HepG2 (cell line): ENCODE measurements at regions not wholly inside any gene's neighbourhood (a gene's known extent, or its start where the extent isn't known, plus 50 kb on each side); places are given as distances from the start of the nearest gene placed in this dataset.

Experiments used
- EP300 ChIP-seq, 3 experiments: sonication (generic) in 1 of 3; formaldehyde crosslinking in 1 of 3; IDR thresholded peaks; 2 replicates each; pipeline versions ENCODE4 v1.5.1 to v1.6.1; 2011 to 2020; ENCODE audit warnings: low read depth in 2 of 3, low read length in 2 of 3, borderline replicate concordance in 1 of 3, improper control_type of control experiment in 1 of 3, mild to moderate bottlenecking in 1 of 3, missing genetic modification reagents in 1 of 3, moderate library complexity in 1 of 3
- EZH2 ChIP-seq: conservative IDR thresholded peaks from 2 replicates; pipeline ENCODE4 v1.6.1; 2012; ENCODE audit warnings: mild to moderate bottlenecking, low read depth, low read length, moderate library complexity
- GABPA ChIP-seq, 2 experiments: IDR thresholded peaks; 2 replicates each; pipeline ENCODE4 v1.6.1; 2011 to 2016; ENCODE audit warnings: low read depth in 2 of 2, low read length in 1 of 2, missing biosample characterization in 1 of 2, missing genetic modification characterization in 1 of 2
- NCOA5 ChIP-seq: sonication (generic); formaldehyde crosslinking; IDR thresholded peaks from 2 replicates; pipeline ENCODE4 v1.4.0; 2020; ENCODE audit warnings: missing genetic modification reagents
- POLR2A ChIP-seq, 2 experiments: IDR thresholded peaks; 2 replicates each; pipeline ENCODE4 v1.6.1; 2011; ENCODE audit warnings: low read depth in 2 of 2, low read length in 2 of 2, mild to moderate bottlenecking in 1 of 2, moderate library complexity in 1 of 2; ENCODE audit not compliant: insufficient read depth in 1 of 2
- RNF2 ChIP-seq: fragments of 450-650 bp; conservative IDR thresholded peaks from 2 replicates; pipeline ENCODE4 v1.6.1; 2016; ENCODE audit warnings: low read depth
- SNAI1 ChIP-seq: sonication (generic); formaldehyde crosslinking; IDR thresholded peaks from 2 replicates; pipeline ENCODE4 v1.5.0; 2020; ENCODE audit warnings: mild to moderate bottlenecking, missing genetic modification reagents, borderline replicate concordance
- SSRP1 ChIP-seq: IDR thresholded peaks from 2 replicates; pipeline ENCODE4 v1.6.1; 2016; ENCODE audit warnings: control low read depth
- U2AF2 ChIP-seq: fragments of 200-400 bp; formaldehyde crosslinking; IDR thresholded peaks from 2 replicates; pipeline ENCODE4 v1.6.1; 2017; ENCODE audit warnings: low read depth, mild to moderate bottlenecking, low read length
- ZNF800 ChIP-seq: sonication (generic); formaldehyde crosslinking; IDR thresholded peaks from 2 replicates; pipeline ENCODE4 v1.4.0; 2020; ENCODE audit warnings: missing genetic modification reagents
- TF ChIP-seq, protein P1 (sequence below): sonication (generic); formaldehyde crosslinking; IDR thresholded peaks from 2 replicates; pipeline ENCODE4 v1.5.0; 2020; ENCODE audit warnings: mild to moderate bottlenecking, missing genetic modification reagents, moderate library complexity

- TF ChIP-seq EZH2, result no peak
- TF ChIP-seq, protein P1, sequence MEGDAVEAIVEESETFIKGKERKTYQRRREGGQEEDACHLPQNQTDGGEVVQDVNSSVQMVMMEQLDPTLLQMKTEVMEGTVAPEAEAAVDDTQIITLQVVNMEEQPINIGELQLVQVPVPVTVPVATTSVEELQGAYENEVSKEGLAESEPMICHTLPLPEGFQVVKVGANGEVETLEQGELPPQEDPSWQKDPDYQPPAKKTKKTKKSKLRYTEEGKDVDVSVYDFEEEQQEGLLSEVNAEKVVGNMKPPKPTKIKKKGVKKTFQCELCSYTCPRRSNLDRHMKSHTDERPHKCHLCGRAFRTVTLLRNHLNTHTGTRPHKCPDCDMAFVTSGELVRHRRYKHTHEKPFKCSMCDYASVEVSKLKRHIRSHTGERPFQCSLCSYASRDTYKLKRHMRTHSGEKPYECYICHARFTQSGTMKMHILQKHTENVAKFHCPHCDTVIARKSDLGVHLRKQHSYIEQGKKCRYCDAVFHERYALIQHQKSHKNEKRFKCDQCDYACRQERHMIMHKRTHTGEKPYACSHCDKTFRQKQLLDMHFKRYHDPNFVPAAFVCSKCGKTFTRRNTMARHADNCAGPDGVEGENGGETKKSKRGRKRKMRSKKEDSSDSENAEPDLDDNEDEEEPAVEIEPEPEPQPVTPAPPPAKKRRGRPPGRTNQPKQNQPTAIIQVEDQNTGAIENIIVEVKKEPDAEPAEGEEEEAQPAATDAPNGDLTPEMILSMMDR (CRISPR knock-in tag), result no peak
- TF ChIP-seq EP300 (IDR thresholded peaks at IDR 0.05; ENCODE audit: low read depth in 2 of 2, low read length in 2 of 2), result no peak
- no peak for TF ChIP-seq EP300 (CRISPR knock-in tag; IDR thresholded peaks at IDR 0.05; ENCODE audit: borderline replicate concordance)
- no peak for TF ChIP-seq ZNF800 (CRISPR knock-in tag)
- TF ChIP-seq NCOA5 (CRISPR knock-in tag), result no peak
- TF ChIP-seq GABPA (IDR thresholded peaks at IDR 0.05; ENCODE audit: low read depth, low read length), result no peak
- TF ChIP-seq GABPA (CRISPR knock-in tag; IDR thresholded peaks at IDR 0.05; ENCODE audit: low read depth), result no peak
- no peak for TF ChIP-seq SSRP1 (CRISPR knock-in tag)
- no peak for TF ChIP-seq POLR2A (IDR thresholded peaks at IDR 0.05; ENCODE audit: insufficient read depth in 1 of 2, low read depth in 2 of 2, low read length in 2 of 2)
- no peak for TF ChIP-seq RNF2
- TF ChIP-seq SNAI1 (CRISPR knock-in tag), result no peak
- no peak for TF ChIP-seq U2AF2
These were observed 492.1 kb downstream of the LMO4 start for GRCh38 chr1:87820668-87821334.
